ENCODE measurements at regions not wholly inside any gene's neighbourhood (a gene's known extent, or its start where the extent isn't known, plus 50 kb on each side); places are given as distances from the start of the nearest gene placed in this dataset.

DNA sequence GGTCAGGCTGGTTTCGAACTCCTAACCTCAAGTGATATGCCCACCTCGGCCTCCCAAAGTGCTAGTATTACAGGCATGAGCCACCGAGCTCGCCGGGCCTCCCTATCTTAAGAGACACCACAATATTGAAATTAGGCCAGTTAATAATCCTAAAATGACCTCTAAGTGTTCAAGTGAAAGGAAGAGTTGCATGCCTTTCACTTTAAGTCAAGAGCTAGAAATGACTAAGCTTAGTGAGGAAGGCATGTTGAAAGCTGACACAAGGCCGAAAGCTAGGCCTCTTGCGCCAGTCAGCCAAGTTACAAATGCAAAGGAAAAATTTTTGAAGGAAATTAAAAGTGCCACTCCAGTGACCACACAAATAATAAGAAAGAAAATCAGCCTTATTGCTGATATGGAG lies 144.5 kb upstream of the FNDC3A start:
- no peak for TF ChIP-seq CBX5 (IDR thresholded peaks at IDR 0.05; ENCODE audit: low read depth, low read length)
- TF ChIP-seq, protein P1, sequence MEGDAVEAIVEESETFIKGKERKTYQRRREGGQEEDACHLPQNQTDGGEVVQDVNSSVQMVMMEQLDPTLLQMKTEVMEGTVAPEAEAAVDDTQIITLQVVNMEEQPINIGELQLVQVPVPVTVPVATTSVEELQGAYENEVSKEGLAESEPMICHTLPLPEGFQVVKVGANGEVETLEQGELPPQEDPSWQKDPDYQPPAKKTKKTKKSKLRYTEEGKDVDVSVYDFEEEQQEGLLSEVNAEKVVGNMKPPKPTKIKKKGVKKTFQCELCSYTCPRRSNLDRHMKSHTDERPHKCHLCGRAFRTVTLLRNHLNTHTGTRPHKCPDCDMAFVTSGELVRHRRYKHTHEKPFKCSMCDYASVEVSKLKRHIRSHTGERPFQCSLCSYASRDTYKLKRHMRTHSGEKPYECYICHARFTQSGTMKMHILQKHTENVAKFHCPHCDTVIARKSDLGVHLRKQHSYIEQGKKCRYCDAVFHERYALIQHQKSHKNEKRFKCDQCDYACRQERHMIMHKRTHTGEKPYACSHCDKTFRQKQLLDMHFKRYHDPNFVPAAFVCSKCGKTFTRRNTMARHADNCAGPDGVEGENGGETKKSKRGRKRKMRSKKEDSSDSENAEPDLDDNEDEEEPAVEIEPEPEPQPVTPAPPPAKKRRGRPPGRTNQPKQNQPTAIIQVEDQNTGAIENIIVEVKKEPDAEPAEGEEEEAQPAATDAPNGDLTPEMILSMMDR (IDR thresholded peaks at IDR 0.05; ENCODE audit: control extremely low read depth in 1 of 3, insufficient read depth in 1 of 3, low read depth in 1 of 3, low read length in 3 of 3), result no peak
- TF ChIP-seq SUZ12 (IDR thresholded peaks at IDR 0.05; ENCODE audit: low read length), result no peak
- TF ChIP-seq JUND (IDR thresholded peaks at IDR 0.05; ENCODE audit: low read length), result no peak
- no peak for TF ChIP-seq BACH1 (IDR thresholded peaks at IDR 0.05; ENCODE audit: low read length)
- TF ChIP-seq KDM1A (IDR thresholded peaks at IDR 0.05; ENCODE audit: borderline replicate concordance, low read length), result no peak
- TF ChIP-seq CREB1 (IDR thresholded peaks at IDR 0.05), result no peak
